Stomach (tissue), 8 donors: ENCODE measurements at regions not wholly inside any gene's neighbourhood (a gene's known extent, or its start where the extent isn't known, plus 50 kb on each side); places are given as distances from the start of the nearest gene placed in this dataset.

Experiments used
- DNase-seq, 2 donors: peaks; one replicate each; pipeline versions ENCODE4 v3.0.0 to v3.0.0-alpha.2; 2013 to 2019
- H3K27ac ChIP-seq, 5 donors: fragments of 200-600 bp in 4 of 5; sonication (generic) in 4 of 5; one replicate each; pipeline ENCODE4 v1.5.1; 2013 to 2019; ENCODE audit warnings: mild to moderate bottlenecking in 1 of 5, moderate library complexity in 1 of 5
- H3K27me3 ChIP-seq, 3 donors: fragments of 200-600 bp; sonication (generic); one replicate each; pipeline ENCODE4 v1.5.1; 2017 to 2019; ENCODE audit warnings: mixed run types in 1 of 3
- H3K36me3 ChIP-seq, 4 donors: fragments of 200-600 bp; sonication (generic); 1 replicate in 3 of 4; 2 replicates in 1 of 4; pipeline ENCODE4 v1.5.1; 2016 to 2019
- H3K4me1 ChIP-seq, 4 donors: fragments of 200-600 bp; sonication (generic); one replicate each; pipeline ENCODE4 v1.5.1; 2016 to 2019
- H3K4me3 ChIP-seq, 4 donors: fragments of 200-600 bp; sonication (generic) in 3 of 4; one replicate each; pipeline ENCODE4 v1.5.1; 2016 to 2019; ENCODE audit warnings: mild to moderate bottlenecking in 1 of 4
- H3K9me3 ChIP-seq, 4 donors: fragments of 200-600 bp; sonication (generic); one replicate each; pipeline ENCODE4 v1.5.1; 2016 to 2019
- EP300 ChIP-seq: sonication (generic); formaldehyde crosslinking; IDR thresholded peaks from one replicate; pipeline ENCODE4 v1.6.1; 2017; ENCODE audit warnings: antibody characterized with exemption
- POLR2A ChIP-seq, 4 donors: fragments of 450-650 bp; IDR thresholded peaks; one replicate each; pipeline ENCODE4 v1.6.1; 2016; ENCODE audit warnings: antibody characterized with exemption in 4 of 4, control low read depth in 2 of 4, mild to moderate bottlenecking in 1 of 4, moderate library complexity in 1 of 4
- POLR2AphosphoS5 ChIP-seq, 3 donors: sonication (generic); formaldehyde crosslinking; IDR thresholded peaks; one replicate each; pipeline ENCODE4 v1.6.1; 2016; ENCODE audit warnings: antibody characterized with exemption in 3 of 3
- WGBS, 5 donors: extraction: QIAGEN DNeasy Blood & Tissue Kit in 3 of 5; methylation state at CpG; one replicate each; pipeline versions ENCODE4 v1.1.5 to v1.1.7; 2013 to 2018; 5-methylcytosine and 5-hydroxymethylcytosine counted together
- intact Hi-C: fragments of 100-400 bp; cut with DNase I; formaldehyde crosslinking; loops from one replicate; pipeline ENCODE4 v1.15.1; 2023; ENCODE audit warnings: low total_unique reads
- TF ChIP-seq, protein P1 (sequence below), 7 experiments: fragments of 450-650 bp in 4 of 7; fragments of 200-600 bp in 3 of 7; sonication (generic) in 3 of 7; IDR thresholded peaks; one replicate each; pipeline ENCODE4 v1.5.1; 2016 to 2019; ENCODE audit warnings: antibody characterized with exemption in 7 of 7, control low read depth in 2 of 7, mild to moderate bottlenecking in 1 of 7
- donor health status: healthy with polysubstance abuse.
- donor health status: Bipolar disorder and iron deficiency.
- donor health status: healthy.

DNA sequence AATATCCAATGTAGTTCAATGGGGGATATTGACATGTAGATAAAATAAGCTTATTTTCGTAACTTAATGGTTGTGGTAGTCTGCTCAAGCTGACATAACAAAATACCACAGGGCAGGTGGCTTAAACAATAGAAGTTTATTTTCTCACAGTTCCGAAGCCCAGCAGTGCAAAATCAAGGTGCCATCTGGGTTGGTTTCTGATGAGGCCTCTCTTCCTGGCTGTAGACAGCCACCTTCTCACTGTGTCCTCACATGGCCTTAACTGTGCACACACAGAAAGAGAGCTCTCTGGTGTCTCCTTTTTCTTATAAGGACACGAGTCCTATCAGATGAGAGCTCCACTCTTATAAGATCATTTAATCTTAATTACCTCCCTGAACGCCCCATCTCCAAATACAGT, 64.8 kb upstream of the IPO9 start:
- intact Hi-C loops: no loop called here
- no peak for DNase-seq
- Histone ChIP-seq H3K27ac (peak overlapping the region in 2 of 5 donors; percentile 12 to 54), H3K4me1 (peaks cover 6 to 17% (median 8%) of the 10 kb centered on the region in 4 donors), H3K27me3 (no peaks in the 10 kb centered on the region), H3K4me3 (no peak overlapping the region), H3K36me3 (no peaks in the 10 kb centered on the region), H3K9me3 (no peaks in the 10 kb centered on the region)
- 82 to 88% (median 87%) methylated on average over 4 of the region's 4 CpGs for WGBS, 5 donors
- no peak for TF ChIP-seq EP300
- TF ChIP-seq, protein P1, sequence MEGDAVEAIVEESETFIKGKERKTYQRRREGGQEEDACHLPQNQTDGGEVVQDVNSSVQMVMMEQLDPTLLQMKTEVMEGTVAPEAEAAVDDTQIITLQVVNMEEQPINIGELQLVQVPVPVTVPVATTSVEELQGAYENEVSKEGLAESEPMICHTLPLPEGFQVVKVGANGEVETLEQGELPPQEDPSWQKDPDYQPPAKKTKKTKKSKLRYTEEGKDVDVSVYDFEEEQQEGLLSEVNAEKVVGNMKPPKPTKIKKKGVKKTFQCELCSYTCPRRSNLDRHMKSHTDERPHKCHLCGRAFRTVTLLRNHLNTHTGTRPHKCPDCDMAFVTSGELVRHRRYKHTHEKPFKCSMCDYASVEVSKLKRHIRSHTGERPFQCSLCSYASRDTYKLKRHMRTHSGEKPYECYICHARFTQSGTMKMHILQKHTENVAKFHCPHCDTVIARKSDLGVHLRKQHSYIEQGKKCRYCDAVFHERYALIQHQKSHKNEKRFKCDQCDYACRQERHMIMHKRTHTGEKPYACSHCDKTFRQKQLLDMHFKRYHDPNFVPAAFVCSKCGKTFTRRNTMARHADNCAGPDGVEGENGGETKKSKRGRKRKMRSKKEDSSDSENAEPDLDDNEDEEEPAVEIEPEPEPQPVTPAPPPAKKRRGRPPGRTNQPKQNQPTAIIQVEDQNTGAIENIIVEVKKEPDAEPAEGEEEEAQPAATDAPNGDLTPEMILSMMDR (IDR thresholded peaks at IDR 0.05): no peak
- no peak for TF ChIP-seq POLR2AphosphoS5 (IDR thresholded peaks at IDR 0.05)
- no peak for TF ChIP-seq POLR2A (IDR thresholded peaks at IDR 0.05)

DNA sequence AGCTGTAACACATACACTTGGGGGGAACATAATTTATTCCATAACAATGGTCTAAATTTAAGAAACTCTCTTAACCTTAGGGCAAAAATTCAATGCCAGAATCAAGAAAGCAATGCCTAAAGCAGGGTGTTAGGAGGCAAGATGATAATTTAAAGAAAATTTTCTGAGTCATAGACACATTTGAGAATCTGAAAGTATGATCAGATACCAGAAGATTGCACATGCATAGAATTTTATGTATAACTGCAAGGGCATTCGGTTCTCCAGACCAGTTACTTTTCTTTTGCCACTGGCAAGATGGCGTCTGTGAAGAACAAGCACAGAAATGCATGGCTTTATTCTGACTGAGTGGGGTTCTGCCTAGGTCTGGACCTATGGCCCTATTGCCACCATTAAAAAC, 64.4 kb upstream of the IPO9 start:
- intact Hi-C loops: no loop called here

DNA sequence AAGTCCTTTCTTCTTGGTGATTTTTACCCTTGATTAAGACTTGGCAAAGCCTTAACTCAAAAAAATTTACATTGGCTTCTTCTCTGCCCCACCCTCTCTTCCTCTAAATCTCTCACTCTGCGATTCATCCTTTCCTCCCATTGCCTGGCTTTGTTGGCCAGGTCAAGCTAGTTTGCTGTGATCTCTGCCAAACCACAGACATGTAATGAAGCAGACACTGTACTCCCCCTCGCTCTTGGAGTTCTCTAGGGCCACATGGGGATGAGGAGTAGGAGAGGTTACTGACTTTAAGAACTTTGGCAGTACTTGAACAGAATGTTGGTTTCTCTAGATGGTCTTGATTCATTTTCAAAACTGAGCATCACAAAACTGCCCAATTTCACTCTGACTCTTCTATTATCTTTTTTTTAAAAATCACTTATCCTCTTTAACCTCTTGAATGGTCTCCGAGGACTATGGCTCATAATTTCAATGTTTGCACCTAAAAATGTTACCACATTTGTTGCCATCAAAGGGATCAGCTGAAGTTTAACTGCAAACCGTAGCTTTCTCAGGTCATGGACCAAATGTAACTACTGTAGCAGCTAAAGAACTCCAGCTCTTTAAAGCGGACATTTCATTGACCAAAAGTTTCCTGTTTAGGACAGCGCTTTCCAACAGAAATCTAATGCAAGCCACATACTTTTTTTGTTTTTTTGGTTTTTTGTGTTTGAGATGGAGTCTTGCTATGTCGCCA, 62.7 kb upstream of the IPO9 start:
- intact Hi-C loops: no loop called here
- WGBS, 5 donors: 69 to 82% (median 78%) methylated on average over 7 of the region's 7 CpGs
- Histone ChIP-seq H3K27me3 (no peaks in the 10 kb centered on the region), H3K27ac (peak overlapping the region in 3 of 5 donors; percentile 6 to 16 (median 8)), H3K9me3 (peaks cover 0 to 3% (median 1%) of the 10 kb centered on the region in 4 donors), H3K36me3 (no peaks in the 10 kb centered on the region), H3K4me3 (no peak overlapping the region), H3K4me1 (peaks cover 0 to 18% (median 15%) of the 10 kb centered on the region in 4 donors)
- TF ChIP-seq POLR2A (IDR thresholded peaks at IDR 0.05) (no peak), EP300 (no peak), POLR2AphosphoS5 (IDR thresholded peaks at IDR 0.05) (no peak)
- TF ChIP-seq, protein P1 (IDR thresholded peaks at IDR 0.05): no peak
- peak in 1 of 2 donors; percentile 56 for DNase-seq

More for the DNA sequence above, 64.4 kb upstream of the IPO9 start:
- Histone ChIP-seq H3K4me1 (peaks cover 8 to 18% (median 10%) of the 10 kb centered on the region in 4 donors), H3K36me3 (no peaks in the 10 kb centered on the region), H3K27me3 (no peaks in the 10 kb centered on the region), H3K27ac (no peak overlapping the region), H3K9me3 (no peaks in the 10 kb centered on the region), H3K4me3 (no peak overlapping the region)
- TF ChIP-seq, protein P1 (IDR thresholded peaks at IDR 0.05): no peak
- TF ChIP-seq EP300 (no peak), POLR2A (IDR thresholded peaks at IDR 0.05) (no peak), POLR2AphosphoS5 (IDR thresholded peaks at IDR 0.05) (no peak)
- WGBS, 5 donors: 91 to 98% (median 94%) methylated on average over 2 of the region's 2 CpGs
- DNase-seq: no peak

GRCh38 chr1:201767339-201767738, 61.6 kb upstream of the IPO9 start:
- Histone ChIP-seq H3K36me3 (no peaks in the 10 kb centered on the region), H3K4me1 (peaks cover 0 to 18% (median 15%) of the 10 kb centered on the region in 4 donors), H3K27ac (no peak overlapping the region), H3K4me3 (no peak overlapping the region), H3K27me3 (no peaks in the 10 kb centered on the region), H3K9me3 (peaks cover 0 to 13% (median 6%) of the 10 kb centered on the region in 4 donors)
- no peak for TF ChIP-seq POLR2AphosphoS5 (IDR thresholded peaks at IDR 0.05)
- no peak for TF ChIP-seq EP300
- TF ChIP-seq, protein P1 (IDR thresholded peaks at IDR 0.05): no peak
- TF ChIP-seq POLR2A (IDR thresholded peaks at IDR 0.05): no peak
- intact Hi-C loops: no loop called here
- WGBS, 5 donors: 93 to 96% (median 95%) methylated on average over 6 of the region's 6 CpGs
- DNase-seq: no peak
